Inflammatory macrophage treated with lipopolysaccharide for 1 hour (primary cell): ENCODE measurements at regions not wholly inside any gene's neighbourhood (a gene's known extent, or its start where the extent isn't known, plus 50 kb on each side); places are given as distances from the start of the nearest gene placed in this dataset.

Source experiments
- DNase-seq, 2 donors: peaks; one replicate each; pipeline ENCODE4 v3.0.0-alpha.2; 2020 to 2022

- no peak for DNase-seq
These were observed 550.0 kb downstream of the EPHA5 start for GRCh38 chr4:65120287-65120686.

GRCh38 chr4:65102419-65102818, 567.9 kb downstream of the EPHA5 start:
- no peak for DNase-seq

GRCh38 chr4:65096630-65097029, 573.7 kb downstream of the EPHA5 start:
- no peak for DNase-seq

- no peak for DNase-seq
These were observed 580.6 kb downstream of the EPHA5 start for GRCh38 chr4:65089666-65090065.

GRCh38 chr4:65083076-65083475, 587.2 kb downstream of the EPHA5 start:
- DNase-seq = no peak

GRCh38 chr4:65071564-65071963, 598.7 kb downstream of the EPHA5 start:
- no peak for DNase-seq

- DNase-seq = no peak
These were observed 601.1 kb downstream of the EPHA5 start for GRCh38 chr4:65069177-65069576.

- DNase-seq = no peak
These were observed 604.2 kb downstream of the EPHA5 start for GRCh38 chr4:65066106-65066505.

GRCh38 chr4:65063601-65064000, 606.7 kb downstream of the EPHA5 start:
- no peak for DNase-seq

GRCh38 chr4:65050786-65051185, 619.5 kb downstream of the EPHA5 start:
- no peak for DNase-seq

GRCh38 chr4:65046192-65047133, 623.8 kb downstream of the EPHA5 start:
- no peak for DNase-seq

- DNase-seq = no peak
These were observed 624.6 kb upstream of the TECRL start for GRCh38 chr4:65033899-65034298.

- DNase-seq = no peak
These were observed 619.3 kb upstream of the TECRL start for GRCh38 chr4:65028592-65028991.

GRCh38 chr4:65023883-65024670, 614.8 kb upstream of the TECRL start:
- DNase-seq = no peak

- no peak for DNase-seq
These were observed 613.8 kb upstream of the TECRL start for GRCh38 chr4:65023081-65023480.

GRCh38 chr4:65021737-65022136, 612.5 kb upstream of the TECRL start:
- no peak for DNase-seq

- no peak for DNase-seq
These were observed 611.9 kb upstream of the TECRL start for GRCh38 chr4:65021149-65021548.

GRCh38 chr4:65019775-65020174, 610.5 kb upstream of the TECRL start:
- no peak for DNase-seq

GRCh38 chr4:65018313-65018712, 609.1 kb upstream of the TECRL start:
- no peak for DNase-seq

- DNase-seq = no peak
These were observed 604.8 kb upstream of the TECRL start for GRCh38 chr4:65014078-65014477.

GRCh38 chr4:65007841-65008439, 598.7 kb upstream of the TECRL start:
- DNase-seq = peak in 1 of 2 donors; percentile 34

GRCh38 chr4:64975177-64975576, 565.9 kb upstream of the TECRL start:
- DNase-seq = no peak

GRCh38 chr4:64969081-64969480, 559.8 kb upstream of the TECRL start:
- DNase-seq = no peak

GRCh38 chr4:64967286-64967685, 558.0 kb upstream of the TECRL start:
- DNase-seq = no peak
